ENCODE measurements at regions not wholly inside any gene's neighbourhood (a gene's known extent, or its start where the extent isn't known, plus 50 kb on each side); places are given as distances from the start of the nearest gene placed in this dataset.
"Not testable (repeated sequence)": the region's sequence is repeated elsewhere in the genome, so short reads cannot be mapped to it uniquely, and the experiment has no call there.

- ChIA-PET CTCF (no interaction called here), POLR2A (no interaction called here)
- H3K4me1 ChIP-seq (ENCODE audit: insufficient read depth, low read length): no peaks in the 10 kb centered on the region
- no peak overlapping the region for H3K27ac ChIP-seq (ENCODE audit: low read depth in 1 of 2, low read length in 2 of 2)
- no peak for DNase-seq
- no peaks in the 10 kb centered on the region for H3K4me1 Mint-ChIP-seq (ENCODE audit: low read depth)
- H3K27me3 ChIP-seq (ENCODE audit: control insufficient read depth in 1 of 2, insufficient read depth in 2 of 2, low read length in 2 of 2): no peaks in the 10 kb centered on the region
- ATAC-seq (ENCODE audit: poor library complexity): no peak
- no peaks in the 10 kb centered on the region for H3K36me3 ChIP-seq (ENCODE audit: insufficient read depth, low read length)
- intact Hi-C loops (cut with DNase I, micrococcal nuclease): no loop called here
- no peak overlapping the region for H3K4me3 ChIP-seq (ENCODE audit: low read length)
- no peaks in the 10 kb centered on the region for H3K9me3 Mint-ChIP-seq
- H3K36me3 Mint-ChIP-seq (ENCODE audit: low read depth): no peaks in the 10 kb centered on the region
- no peaks in the 10 kb centered on the region for H3K9me3 ChIP-seq (ENCODE audit: control insufficient read depth in 1 of 2, insufficient read depth in 1 of 2, low read length in 2 of 2)
- no peak overlapping the region for H3K27ac Mint-ChIP-seq
- TF ChIP-seq CTCF (IDR thresholded peaks at IDR 0.05): no peak
- H3K27me3 Mint-ChIP-seq: no peaks in the 10 kb centered on the region
- no peak overlapping the region for H3K4me3 Mint-ChIP-seq
Measured at GRCh38 chr11:22930816-22931594, 70.7 kb upstream of the CCDC179 start.

DNA sequence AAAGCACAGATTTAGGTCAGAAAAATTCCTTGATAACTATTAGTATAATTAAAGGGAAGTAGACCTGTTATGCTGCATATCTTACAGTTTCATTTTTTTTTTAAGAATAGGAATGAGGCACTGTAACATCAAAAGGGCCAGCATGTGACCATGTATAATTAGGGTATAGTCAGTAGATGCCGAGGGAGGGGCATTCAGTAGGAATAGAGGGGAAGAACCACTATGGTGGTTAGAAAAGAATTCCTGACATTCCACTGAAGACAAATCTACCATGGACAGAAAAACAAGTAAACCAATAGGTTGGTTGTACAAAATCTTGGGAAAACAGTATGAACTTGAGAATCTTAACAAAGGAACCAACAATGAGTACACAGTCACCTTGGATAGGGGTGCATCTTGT is 78.4 kb upstream of the CCDC179 start:
- Mint-ChIP-seq H3K4me3 (no peak overlapping the region), H3K36me3 (ENCODE audit: low read depth) (no peaks in the 10 kb centered on the region), H3K27ac (no peak overlapping the region), H3K4me1 (ENCODE audit: low read depth) (no peaks in the 10 kb centered on the region), H3K9me3 (peaks cover 4% of the 10 kb centered on the region), H3K27me3 (no peaks in the 10 kb centered on the region)
- intact Hi-C loops (cut with DNase I, micrococcal nuclease): no loop called here
- Histone ChIP-seq H3K4me1 (ENCODE audit: insufficient read depth, low read length) (no peaks in the 10 kb centered on the region), H3K9me3 (ENCODE audit: control insufficient read depth in 1 of 2, insufficient read depth in 1 of 2, low read length in 2 of 2) (peaks cover 0 to 7% of the 10 kb centered on the region in 2 experiments), H3K27me3 (ENCODE audit: control insufficient read depth in 1 of 2, insufficient read depth in 2 of 2, low read length in 2 of 2) (no peaks in the 10 kb centered on the region), H3K4me3 (ENCODE audit: low read length) (no peak overlapping the region), H3K27ac (ENCODE audit: low read depth in 1 of 2, low read length in 2 of 2) (no peak overlapping the region), H3K36me3 (ENCODE audit: insufficient read depth, low read length) (no peaks in the 10 kb centered on the region)
- CTCF ChIA-PET: no interaction called here
- POLR2A ChIA-PET: no interaction called here
- DNase-seq (no peak), ATAC-seq (ENCODE audit: poor library complexity) (no peak)
- no peak for TF ChIP-seq CTCF (IDR thresholded peaks at IDR 0.05)

- H3K27ac Mint-ChIP-seq; H3K27me3 Mint-ChIP-seq; DNase-seq; H3K27ac ChIP-seq (ENCODE audit: low read depth in 1 of 2, low read length in 2 of 2); CTCF ChIA-PET; H3K9me3 ChIP-seq (ENCODE audit: control insufficient read depth in 1 of 2, insufficient read depth in 1 of 2, low read length in 2 of 2); H3K4me3 ChIP-seq (ENCODE audit: low read length); POLR2A ChIA-PET; H3K36me3 Mint-ChIP-seq (ENCODE audit: low read depth); intact Hi-C loops (cut with DNase I, micrococcal nuclease); ATAC-seq (ENCODE audit: poor library complexity); H3K27me3 ChIP-seq (ENCODE audit: control insufficient read depth in 1 of 2, insufficient read depth in 2 of 2, low read length in 2 of 2); H3K36me3 ChIP-seq (ENCODE audit: insufficient read depth, low read length); H3K4me1 ChIP-seq (ENCODE audit: insufficient read depth, low read length); H3K4me3 Mint-ChIP-seq; H3K9me3 Mint-ChIP-seq; H3K4me1 Mint-ChIP-seq (ENCODE audit: low read depth): not testable (repeated sequence)
Measured at GRCh38 chr11:22941544-22941943, 81.3 kb upstream of the CCDC179 start.

DNA sequence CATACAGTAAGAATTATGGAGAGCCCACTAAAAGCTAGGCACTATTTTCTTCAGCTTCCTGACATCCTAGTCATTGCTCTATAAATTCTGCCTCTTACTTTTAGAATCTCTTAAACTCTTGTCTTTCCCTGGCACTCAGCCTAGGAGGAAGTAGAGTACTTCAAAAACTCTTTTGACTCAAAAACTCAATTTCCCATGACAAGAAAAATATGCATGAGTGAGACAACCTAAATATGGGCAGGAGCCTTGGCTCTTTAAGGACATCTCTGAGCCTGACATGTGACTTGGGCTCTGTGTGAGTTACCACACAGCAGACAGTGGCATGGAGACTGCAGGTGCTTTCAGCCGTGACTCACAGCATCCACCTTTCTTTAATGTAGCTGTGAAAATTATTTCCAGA is 97.5 kb upstream of the CCDC179 start:
- H3K9me3 Mint-ChIP-seq: no peaks in the 10 kb centered on the region
- CTCF ChIA-PET: no interaction called here
- intact Hi-C loops (cut with DNase I, micrococcal nuclease): no loop called here

More for the DNA sequence above, 97.5 kb upstream of the CCDC179 start:
- Histone ChIP-seq H3K36me3 (ENCODE audit: insufficient read depth, low read length) (no peaks in the 10 kb centered on the region), H3K27me3 (ENCODE audit: control insufficient read depth in 1 of 2, insufficient read depth in 2 of 2, low read length in 2 of 2) (no peaks in the 10 kb centered on the region), H3K4me3 (ENCODE audit: low read length) (no peak overlapping the region), H3K4me1 (ENCODE audit: insufficient read depth, low read length) (no peaks in the 10 kb centered on the region), H3K27ac (ENCODE audit: low read depth in 1 of 2, low read length in 2 of 2) (no peak overlapping the region), H3K9me3 (ENCODE audit: control insufficient read depth in 1 of 2, insufficient read depth in 1 of 2, low read length in 2 of 2) (peaks cover 0 to 5% of the 10 kb centered on the region in 2 experiments)
- POLR2A ChIA-PET: no interaction called here
- no peak for TF ChIP-seq CTCF (IDR thresholded peaks at IDR 0.05)
- Mint-ChIP-seq H3K27me3 (no peaks in the 10 kb centered on the region), H3K4me3 (no peak overlapping the region), H3K27ac (no peak overlapping the region), H3K4me1 (ENCODE audit: low read depth) (no peaks in the 10 kb centered on the region), H3K36me3 (ENCODE audit: low read depth) (no peaks in the 10 kb centered on the region)
- no peak for DNase-seq
- ATAC-seq (ENCODE audit: poor library complexity): no peak
